Stimulated activated CD8-positive, alpha-beta memory T cell treated with anti-CD3 and anti-CD28 coated beads, Interleukin-12 subunit alpha, Interleukin-12 subunit beta, amount 100 ng/mL, for 4 hours (primary cell): ENCODE measurements at regions not wholly inside any gene's neighbourhood (a gene's known extent, or its start where the extent isn't known, plus 50 kb on each side); places are given as distances from the start of the nearest gene placed in this dataset.
"Not testable (repeated sequence)": the region's sequence is repeated elsewhere in the genome, so short reads cannot be mapped to it uniquely, and the experiment has no call there.

ENCODE experiments used
- DNase-seq: peaks from one replicate; pipeline ENCODE4 v3.0.0-alpha.2; 2020; ENCODE audit warnings: low read depth

- DNase-seq = no peak
Measured at GRCh38 chr7:112937651-112938415, 147.6 kb upstream of the TMEM168 start.

- no peak for DNase-seq
Measured at GRCh38 chr7:112933598-112933997, 143.4 kb upstream of the TMEM168 start.

- DNase-seq = no peak
Measured at GRCh38 chr7:112930787-112931186, 140.6 kb upstream of the TMEM168 start.

GRCh38 chr7:112929421-112929820 lies 139.2 kb upstream of the TMEM168 start:
- DNase-seq = no peak

GRCh38 chr7:112926018-112926417 lies 135.8 kb upstream of the TMEM168 start:
- no peak for DNase-seq

GRCh38 chr7:112922546-112922945 lies 132.4 kb upstream of the TMEM168 start:
- DNase-seq = not testable (repeated sequence)

GRCh38 chr7:112916431-112916830 lies 126.2 kb upstream of the TMEM168 start:
- DNase-seq = not testable (repeated sequence)

- DNase-seq = no peak
Measured at GRCh38 chr7:112908086-112908485, 117.9 kb upstream of the TMEM168 start.

- DNase-seq = no peak
Measured at GRCh38 chr7:112907658-112908057, 117.5 kb upstream of the TMEM168 start.

GRCh38 chr7:112905950-112906349 lies 115.8 kb upstream of the TMEM168 start:
- no peak for DNase-seq

- no peak for DNase-seq
Measured at GRCh38 chr7:112905413-112905812, 115.2 kb upstream of the TMEM168 start.

- no peak for DNase-seq
Measured at GRCh38 chr7:112898432-112899290, 108.5 kb upstream of the TMEM168 start.

- DNase-seq = no peak
Measured at GRCh38 chr7:112897839-112898431, 107.7 kb upstream of the TMEM168 start.

- no peak for DNase-seq
Measured at GRCh38 chr7:112896026-112896601, 105.9 kb upstream of the TMEM168 start.

- DNase-seq = no peak
Measured at GRCh38 chr7:112892263-112892662, 102.1 kb upstream of the TMEM168 start.

GRCh38 chr7:112891698-112892097 lies 101.5 kb upstream of the TMEM168 start:
- DNase-seq = no peak

- no peak for DNase-seq
Measured at GRCh38 chr7:112889834-112890438, 99.7 kb upstream of the TMEM168 start.

- DNase-seq = no peak
Measured at GRCh38 chr7:112889268-112889667, 99.1 kb upstream of the TMEM168 start.

GRCh38 chr7:112888781-112889180 lies 98.6 kb upstream of the TMEM168 start:
- no peak for DNase-seq

- DNase-seq = no peak
Measured at GRCh38 chr7:112887976-112888375, 97.8 kb upstream of the TMEM168 start.

GRCh38 chr7:112887337-112887736 lies 97.1 kb upstream of the TMEM168 start:
- DNase-seq = no peak

- no peak for DNase-seq
Measured at GRCh38 chr7:112886208-112886607, 96.0 kb upstream of the TMEM168 start.
